Gastrocnemius medialis (tissue), 4 donors: ENCODE measurements at regions not wholly inside any gene's neighbourhood (a gene's known extent, or its start where the extent isn't known, plus 50 kb on each side); places are given as distances from the start of the nearest gene placed in this dataset.

ENCODE experiments used
- ATAC-seq, 2 donors: fragments of 150-250 bp; one replicate each; pipeline ENCODE4 v1.9.1; 2016
- DNase-seq, 2 donors: peaks; one replicate each; pipeline ENCODE4 v3.0.0-alpha.2; 2019
- H3K27ac ChIP-seq, 4 donors: fragments of 200-600 bp; sonication (generic); 1 replicate in 1 of 4; 2 replicates in 3 of 4; pipeline ENCODE4 v1.5.1; 2016 to 2018; ENCODE audit warnings: mild to moderate bottlenecking in 2 of 4, moderate library complexity in 1 of 4
- H3K27me3 ChIP-seq, 3 donors: fragments of 200-600 bp; sonication (generic) in 2 of 3; 1 replicate in 1 of 3; 2 replicates in 2 of 3; pipeline versions ENCODE4 v1.5.1 to v1.6.0; 2016 to 2019; ENCODE audit warnings: mild to moderate bottlenecking in 1 of 3, moderate library complexity in 1 of 3
- H3K36me3 ChIP-seq, 2 donors: fragments of 200-600 bp; sonication (generic) in 1 of 2; one replicate each; pipeline ENCODE4 v1.5.1; 2017 to 2018
- H3K4me1 ChIP-seq, 2 donors: fragments of 200-600 bp; sonication (generic) in 1 of 2; one replicate each; pipeline ENCODE4 v1.5.1; 2016 to 2017; ENCODE audit warnings: mild to moderate bottlenecking in 2 of 2
- H3K4me3 ChIP-seq, 4 donors: fragments of 200-600 bp; sonication (generic) in 3 of 4; 1 replicate in 1 of 4; 2 replicates in 3 of 4; pipeline ENCODE4 v1.5.1; 2016 to 2019; ENCODE audit warnings: mild to moderate bottlenecking in 2 of 4
- H3K9me3 ChIP-seq, 3 donors: fragments of 200-600 bp; sonication (generic) in 2 of 3; 1 replicate in 1 of 3; 2 replicates in 2 of 3; pipeline ENCODE4 v1.5.1; 2016 to 2019
- POLR2A ChIP-seq, 2 donors: fragments of 450-650 bp; IDR thresholded peaks; one replicate each; pipeline ENCODE4 v1.6.1; 2017; ENCODE audit warnings: antibody characterized with exemption in 2 of 2, mild to moderate bottlenecking in 2 of 2, moderate library complexity in 2 of 2
- in situ Hi-C, 4 donors: fragments of 200-750 bp; cut with MboI; loops; one replicate each; pipeline versions ENCODE4 v1.15.0 to v1.8.0; 2017; ENCODE audit warnings: low sequenced_read_pairs in 4 of 4
- intact Hi-C: fragments of 100-400 bp; cut with DNase I; formaldehyde crosslinking; loops from one replicate; pipeline ENCODE4 v1.15.1; 2023; ENCODE audit warnings: low total_unique reads
- TF ChIP-seq, protein P1 (sequence below), 5 experiments: fragments of 450-650 bp in 3 of 5; fragments of 200-600 bp in 2 of 5; sonication (generic) in 2 of 5; IDR thresholded peaks in 4 of 5; conservative IDR thresholded peaks in 1 of 5; 1 replicate in 4 of 5; 2 replicates in 1 of 5; pipeline ENCODE4 v1.5.1; 2016 to 2019; ENCODE audit warnings: antibody characterized with exemption in 5 of 5, mild to moderate bottlenecking in 3 of 5, moderate library complexity in 3 of 5

GRCh38 chr14:36083317-36083716, 93.2 kb downstream of the PTCSC3 start:
- in situ Hi-C loops = no loop called here
- no peaks in the 10 kb centered on the region for H3K9me3 ChIP-seq
- TF ChIP-seq, protein P1, sequence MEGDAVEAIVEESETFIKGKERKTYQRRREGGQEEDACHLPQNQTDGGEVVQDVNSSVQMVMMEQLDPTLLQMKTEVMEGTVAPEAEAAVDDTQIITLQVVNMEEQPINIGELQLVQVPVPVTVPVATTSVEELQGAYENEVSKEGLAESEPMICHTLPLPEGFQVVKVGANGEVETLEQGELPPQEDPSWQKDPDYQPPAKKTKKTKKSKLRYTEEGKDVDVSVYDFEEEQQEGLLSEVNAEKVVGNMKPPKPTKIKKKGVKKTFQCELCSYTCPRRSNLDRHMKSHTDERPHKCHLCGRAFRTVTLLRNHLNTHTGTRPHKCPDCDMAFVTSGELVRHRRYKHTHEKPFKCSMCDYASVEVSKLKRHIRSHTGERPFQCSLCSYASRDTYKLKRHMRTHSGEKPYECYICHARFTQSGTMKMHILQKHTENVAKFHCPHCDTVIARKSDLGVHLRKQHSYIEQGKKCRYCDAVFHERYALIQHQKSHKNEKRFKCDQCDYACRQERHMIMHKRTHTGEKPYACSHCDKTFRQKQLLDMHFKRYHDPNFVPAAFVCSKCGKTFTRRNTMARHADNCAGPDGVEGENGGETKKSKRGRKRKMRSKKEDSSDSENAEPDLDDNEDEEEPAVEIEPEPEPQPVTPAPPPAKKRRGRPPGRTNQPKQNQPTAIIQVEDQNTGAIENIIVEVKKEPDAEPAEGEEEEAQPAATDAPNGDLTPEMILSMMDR (IDR thresholded peaks at IDR 0.05 in 4 of 5, conservative IDR thresholded peaks at IDR 0.05 in 1 of 5) = no peak
- no peak for TF ChIP-seq POLR2A (IDR thresholded peaks at IDR 0.05)
- H3K4me3 ChIP-seq = no peak overlapping the region
- no peaks in the 10 kb centered on the region for H3K36me3 ChIP-seq
- H3K27me3 ChIP-seq = no peaks in the 10 kb centered on the region
- no peak overlapping the region for H3K27ac ChIP-seq
- no peak for ATAC-seq
- DNase-seq = no peak
- intact Hi-C loops = no loop called here
- no peaks in the 10 kb centered on the region for H3K4me1 ChIP-seq

GRCh38 chr14:36078080-36078479, 98.4 kb downstream of the PTCSC3 start:
- in situ Hi-C loops = no loop called here
- intact Hi-C loops = no loop called here
- Histone ChIP-seq H3K4me3 (no peak overlapping the region), H3K4me1 (no peaks in the 10 kb centered on the region), H3K9me3 (no peaks in the 10 kb centered on the region), H3K27me3 (peaks cover 0 to 7% (median 0%) of the 10 kb centered on the region in 3 donors), H3K36me3 (no peaks in the 10 kb centered on the region), H3K27ac (no peak overlapping the region)
- DNase-seq = no peak
- TF ChIP-seq, protein P1 (IDR thresholded peaks at IDR 0.05 in 4 of 5, conservative IDR thresholded peaks at IDR 0.05 in 1 of 5) = no peak
- no peak for TF ChIP-seq POLR2A (IDR thresholded peaks at IDR 0.05)
- ATAC-seq = no peak

DNA sequence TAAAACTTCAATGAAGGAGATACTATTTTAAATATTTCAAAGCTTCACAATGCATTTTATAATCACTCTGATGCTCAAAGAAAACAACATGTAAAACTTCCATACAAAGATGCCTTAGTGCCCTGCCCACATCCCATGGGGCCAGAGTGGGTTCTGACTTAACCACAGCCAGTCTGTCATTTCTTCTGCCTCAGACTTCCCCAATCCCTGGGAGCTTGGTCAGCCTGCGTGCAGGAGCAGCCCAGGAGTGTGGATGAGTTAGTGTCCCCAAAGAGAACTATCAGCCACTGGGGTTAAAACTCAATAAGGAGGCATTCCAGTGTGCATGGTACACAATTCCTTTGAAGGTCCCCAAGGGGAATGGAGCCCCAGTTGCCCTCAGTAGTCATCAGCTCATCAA, 100.3 kb downstream of the PTCSC3 start:
- no peaks in the 10 kb centered on the region for H3K4me1 ChIP-seq
- no peaks in the 10 kb centered on the region for H3K9me3 ChIP-seq
- H3K27ac ChIP-seq = no peak overlapping the region
- H3K4me3 ChIP-seq = no peak overlapping the region
- intact Hi-C loops (no loop called here), in situ Hi-C loops (no loop called here)
- peaks cover 0 to 7% (median 0%) of the 10 kb centered on the region in 3 donors for H3K27me3 ChIP-seq
- ATAC-seq (no peak), DNase-seq (no peak)
- TF ChIP-seq POLR2A (IDR thresholded peaks at IDR 0.05) = no peak
- TF ChIP-seq, protein P1 (IDR thresholded peaks at IDR 0.05 in 4 of 5, conservative IDR thresholded peaks at IDR 0.05 in 1 of 5) = no peak
- no peaks in the 10 kb centered on the region for H3K36me3 ChIP-seq

GRCh38 chr14:36075203-36075602, 101.3 kb downstream of the PTCSC3 start:
- H3K27me3 ChIP-seq = peaks cover 0 to 7% (median 0%) of the 10 kb centered on the region in 3 donors
- no peak for TF ChIP-seq POLR2A (IDR thresholded peaks at IDR 0.05)
- TF ChIP-seq, protein P1 (IDR thresholded peaks at IDR 0.05 in 4 of 5, conservative IDR thresholded peaks at IDR 0.05 in 1 of 5) = no peak
- no peak for DNase-seq
- H3K4me1 ChIP-seq = no peaks in the 10 kb centered on the region
- H3K36me3 ChIP-seq = no peaks in the 10 kb centered on the region
- H3K9me3 ChIP-seq = no peaks in the 10 kb centered on the region
- H3K4me3 ChIP-seq = no peak overlapping the region
- no peak overlapping the region for H3K27ac ChIP-seq
- intact Hi-C loops = no loop called here
- no peak for ATAC-seq
- in situ Hi-C loops = no loop called here

DNA sequence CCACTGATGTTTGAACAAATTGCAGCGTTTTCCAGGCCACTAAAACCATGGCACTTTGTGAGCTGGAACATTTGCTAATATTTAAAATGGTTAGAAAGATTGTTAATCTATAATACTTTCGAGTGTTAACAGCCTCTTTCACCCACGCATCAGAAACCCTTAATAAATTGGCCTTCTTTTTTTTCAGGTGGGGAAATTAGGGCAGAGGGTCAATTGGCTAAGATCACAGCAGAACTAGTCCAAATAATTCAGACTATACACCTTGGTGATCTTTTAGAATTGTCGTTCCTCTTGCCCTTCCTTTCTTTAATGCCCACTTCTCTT, 105.8 kb downstream of the PTCSC3 start:
- Histone ChIP-seq H3K27ac (no peak overlapping the region), H3K4me1 (no peaks in the 10 kb centered on the region), H3K27me3 (peaks cover 0 to 7% (median 0%) of the 10 kb centered on the region in 3 donors), H3K36me3 (no peaks in the 10 kb centered on the region), H3K9me3 (no peaks in the 10 kb centered on the region), H3K4me3 (no peak overlapping the region)
- intact Hi-C loops (no loop called here), in situ Hi-C loops (no loop called here)
- ATAC-seq = no peak
- TF ChIP-seq POLR2A (IDR thresholded peaks at IDR 0.05) = no peak
- TF ChIP-seq, protein P1 (IDR thresholded peaks at IDR 0.05 in 4 of 5, conservative IDR thresholded peaks at IDR 0.05 in 1 of 5) = no peak
- DNase-seq = no peak
